PFSK-1 (cell line): ENCODE measurements at regions not wholly inside any gene's neighbourhood (a gene's known extent, or its start where the extent isn't known, plus 50 kb on each side); places are given as distances from the start of the nearest gene placed in this dataset.

Source experiments
- FOXP2 ChIP-seq: optimal IDR thresholded peaks from 2 replicates; pipeline ENCODE3; 2011; ENCODE audit warnings: borderline replicate concordance, control low read depth, inconsistent platforms; ENCODE audit not compliant: insufficient read depth; ENCODE audit errors: extremely low read length, extremely low read depth
- POLR2AphosphoS5 ChIP-seq: IDR thresholded peaks from 2 replicates; pipeline ENCODE4 v1.6.1; 2012; ENCODE audit warnings: low read depth, mild to moderate bottlenecking, control low read depth, low read length, moderate library complexity
- SIN3A ChIP-seq: IDR thresholded peaks from 2 replicates; pipeline ENCODE4 v1.6.1; 2012; ENCODE audit warnings: mild to moderate bottlenecking, low read length, moderate library complexity, borderline replicate concordance; ENCODE audit not compliant: insufficient read depth
- TAF1 ChIP-seq: IDR thresholded peaks from 2 replicates; pipeline ENCODE4 v1.6.1; 2012; ENCODE audit warnings: low read length, control low read depth, borderline replicate concordance; ENCODE audit not compliant: insufficient read depth
- TF ChIP-seq, protein P1 (sequence below), 2 experiments: IDR thresholded peaks; 2 replicates each; pipeline versions ENCODE4 v1.6.1 to v1.8.0; 2011 to 2012; ENCODE audit warnings: low read depth in 2 of 2, low read length in 2 of 2, control low read depth in 1 of 2, inconsistent platforms in 1 of 2, mild to moderate bottlenecking in 1 of 2, moderate library complexity in 1 of 2; ENCODE audit not compliant: insufficient read depth in 1 of 2

DNA sequence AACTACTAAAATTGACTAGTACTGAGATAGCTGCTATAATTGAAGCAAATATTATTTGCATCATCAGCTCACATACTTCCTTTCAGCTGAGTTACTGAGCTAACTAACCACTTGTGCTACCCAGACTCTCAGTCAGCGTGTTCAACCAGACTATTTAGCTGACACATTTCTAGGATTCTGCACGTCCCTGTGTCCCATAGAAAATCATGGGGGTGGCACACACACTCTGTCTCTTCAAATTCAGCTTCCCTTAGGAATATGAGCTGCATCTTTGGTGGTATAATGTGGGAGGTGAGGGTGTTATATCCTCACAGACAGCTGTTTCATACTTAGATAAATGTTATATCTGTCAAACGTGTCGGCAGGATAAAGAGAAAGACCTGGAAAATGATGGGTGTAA lies 424.0 kb downstream of the CDH2 start:
- TF ChIP-seq SIN3A (no peak), POLR2AphosphoS5 (no peak), TAF1 (no peak), FOXP2 (no peak)
- TF ChIP-seq, protein P1, sequence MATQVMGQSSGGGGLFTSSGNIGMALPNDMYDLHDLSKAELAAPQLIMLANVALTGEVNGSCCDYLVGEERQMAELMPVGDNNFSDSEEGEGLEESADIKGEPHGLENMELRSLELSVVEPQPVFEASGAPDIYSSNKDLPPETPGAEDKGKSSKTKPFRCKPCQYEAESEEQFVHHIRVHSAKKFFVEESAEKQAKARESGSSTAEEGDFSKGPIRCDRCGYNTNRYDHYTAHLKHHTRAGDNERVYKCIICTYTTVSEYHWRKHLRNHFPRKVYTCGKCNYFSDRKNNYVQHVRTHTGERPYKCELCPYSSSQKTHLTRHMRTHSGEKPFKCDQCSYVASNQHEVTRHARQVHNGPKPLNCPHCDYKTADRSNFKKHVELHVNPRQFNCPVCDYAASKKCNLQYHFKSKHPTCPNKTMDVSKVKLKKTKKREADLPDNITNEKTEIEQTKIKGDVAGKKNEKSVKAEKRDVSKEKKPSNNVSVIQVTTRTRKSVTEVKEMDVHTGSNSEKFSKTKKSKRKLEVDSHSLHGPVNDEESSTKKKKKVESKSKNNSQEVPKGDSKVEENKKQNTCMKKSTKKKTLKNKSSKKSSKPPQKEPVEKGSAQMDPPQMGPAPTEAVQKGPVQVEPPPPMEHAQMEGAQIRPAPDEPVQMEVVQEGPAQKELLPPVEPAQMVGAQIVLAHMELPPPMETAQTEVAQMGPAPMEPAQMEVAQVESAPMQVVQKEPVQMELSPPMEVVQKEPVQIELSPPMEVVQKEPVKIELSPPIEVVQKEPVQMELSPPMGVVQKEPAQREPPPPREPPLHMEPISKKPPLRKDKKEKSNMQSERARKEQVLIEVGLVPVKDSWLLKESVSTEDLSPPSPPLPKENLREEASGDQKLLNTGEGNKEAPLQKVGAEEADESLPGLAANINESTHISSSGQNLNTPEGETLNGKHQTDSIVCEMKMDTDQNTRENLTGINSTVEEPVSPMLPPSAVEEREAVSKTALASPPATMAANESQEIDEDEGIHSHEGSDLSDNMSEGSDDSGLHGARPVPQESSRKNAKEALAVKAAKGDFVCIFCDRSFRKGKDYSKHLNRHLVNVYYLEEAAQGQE (IDR thresholded peaks at IDR 0.05; ENCODE audit: insufficient read depth in 1 of 2, low read depth in 2 of 2, low read length in 2 of 2) = no peak
